ACC112 (cell line): ENCODE measurements at regions not wholly inside any gene's neighbourhood (a gene's known extent, or its start where the extent isn't known, plus 50 kb on each side); places are given as distances from the start of the nearest gene placed in this dataset.

ENCODE experiments used
- H2AFZ ChIP-seq: fragments of 200-600 bp; sonication (generic); one replicate; pipeline ENCODE4 v1.6.0; 2017; ENCODE audit warnings: antibody characterized with exemption, low read length; ENCODE audit not compliant: unreplicated experiment
- H3K27ac ChIP-seq: fragments of 200-600 bp; sonication (generic); 2 replicates; pipeline ENCODE4 v1.5.1; 2014; ENCODE audit warnings: low read depth, mild to moderate bottlenecking, antibody characterized with exemption, low read length, moderate library complexity
- H3K27me3 ChIP-seq: fragments of 200-600 bp; sonication (generic); 2 replicates; pipeline ENCODE4 v1.6.1; 2014; ENCODE audit warnings: mild to moderate bottlenecking, antibody characterized with exemption, low read length, moderate library complexity, mixed read lengths; ENCODE audit not compliant: insufficient read depth
- H3K36me3 ChIP-seq: fragments of 200-600 bp; sonication (generic); 2 replicates; pipeline ENCODE4 v1.6.1; 2016; ENCODE audit warnings: mild to moderate bottlenecking, antibody characterized with exemption, low read length, moderate library complexity, mixed read lengths; ENCODE audit not compliant: insufficient read depth
- H3K4me1 ChIP-seq: fragments of 200-600 bp; sonication (generic); one replicate; pipeline ENCODE4 v1.6.1; 2016; ENCODE audit warnings: low read length, mixed read lengths; ENCODE audit not compliant: insufficient read depth, unreplicated experiment, control insufficient read depth
- H3K4me3 ChIP-seq: fragments of 200-600 bp; sonication (generic); 2 replicates; pipeline ENCODE4 v1.5.1; 2014; ENCODE audit warnings: mild to moderate bottlenecking, low read depth, low read length
- H3K79me2 ChIP-seq: fragments of 200-600 bp; sonication (generic); one replicate; pipeline ENCODE4 v1.6.0; 2016; ENCODE audit warnings: low read length; ENCODE audit not compliant: control insufficient read depth, unreplicated experiment, insufficient read depth

DNA sequence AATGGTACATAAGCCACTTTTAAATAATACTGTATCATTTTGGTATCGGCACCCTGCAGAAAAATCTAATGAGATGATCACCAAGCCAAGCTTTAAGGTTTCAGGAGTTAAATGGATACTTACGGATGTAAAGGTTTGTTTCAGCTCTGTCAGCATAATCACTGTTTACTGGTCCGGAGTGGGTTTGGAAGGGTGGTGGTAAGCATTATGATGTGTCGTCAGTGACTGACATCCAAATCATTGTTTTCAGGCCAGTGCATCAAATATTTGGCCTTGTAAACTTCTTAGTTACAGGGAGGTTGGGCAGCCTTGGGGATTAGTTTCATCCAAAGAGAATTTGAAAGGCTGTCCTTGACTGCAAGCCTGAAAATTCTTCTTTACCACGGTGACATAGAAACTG is 50.0 kb upstream of the ATL2 start:
- no peaks in the 10 kb centered on the region for H3K36me3 ChIP-seq
- H3K79me2 ChIP-seq, result no peaks in the 10 kb centered on the region
- no peak overlapping the region for H3K27ac ChIP-seq
- no peak overlapping the region for H2AFZ ChIP-seq
- H3K27me3 ChIP-seq, result no peaks in the 10 kb centered on the region
- H3K4me3 ChIP-seq, result no peak overlapping the region
- peaks cover 4% of the 10 kb centered on the region for H3K4me1 ChIP-seq
